ENCODE measurements at regions not wholly inside any gene's neighbourhood (a gene's known extent, or its start where the extent isn't known, plus 50 kb on each side); places are given as distances from the start of the nearest gene placed in this dataset.

DNA sequence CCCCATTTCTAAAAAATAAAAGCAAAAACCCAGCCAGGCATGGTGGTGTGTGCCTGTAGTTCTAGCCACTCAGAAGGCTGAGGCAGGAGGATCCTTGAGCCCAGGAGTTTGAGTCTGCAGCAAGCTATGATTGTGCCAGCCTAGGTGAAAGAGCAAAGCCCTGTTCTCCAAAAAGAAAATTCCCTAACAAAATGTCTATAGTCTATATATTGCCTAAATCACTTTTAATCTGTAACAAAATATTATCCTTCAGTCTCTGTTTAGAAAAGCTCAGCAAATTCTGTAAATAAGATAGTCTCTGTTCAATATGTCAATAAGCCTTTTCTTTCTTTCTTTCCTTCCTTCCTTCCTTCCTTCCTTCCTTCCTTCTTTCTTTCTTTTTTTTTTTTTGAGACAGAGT lies 75.8 kb upstream of the ZFP64 start:
- DNase-seq (ENCODE audit: low read depth): no peak

DNA sequence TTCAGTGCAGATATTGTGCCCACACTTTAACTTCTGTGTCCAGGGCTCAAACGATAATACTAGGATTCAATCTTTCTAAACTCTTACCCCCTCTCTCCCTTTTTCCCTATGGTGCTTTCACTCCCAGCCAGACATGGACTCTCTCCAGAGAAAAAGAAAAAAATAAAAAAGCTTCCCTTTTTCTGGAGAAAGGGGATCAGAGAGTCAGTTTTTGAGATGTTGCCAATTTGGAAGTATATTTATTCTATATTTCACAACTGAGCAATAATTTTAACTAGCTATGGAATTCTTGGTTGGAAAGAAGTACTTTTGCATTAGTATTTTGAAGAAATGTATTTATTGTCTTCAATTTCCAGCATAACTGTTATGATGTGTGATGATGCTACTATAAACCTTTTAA lies 72.2 kb upstream of the ZFP64 start:
- no peak for DNase-seq (ENCODE audit: low read depth)

DNA sequence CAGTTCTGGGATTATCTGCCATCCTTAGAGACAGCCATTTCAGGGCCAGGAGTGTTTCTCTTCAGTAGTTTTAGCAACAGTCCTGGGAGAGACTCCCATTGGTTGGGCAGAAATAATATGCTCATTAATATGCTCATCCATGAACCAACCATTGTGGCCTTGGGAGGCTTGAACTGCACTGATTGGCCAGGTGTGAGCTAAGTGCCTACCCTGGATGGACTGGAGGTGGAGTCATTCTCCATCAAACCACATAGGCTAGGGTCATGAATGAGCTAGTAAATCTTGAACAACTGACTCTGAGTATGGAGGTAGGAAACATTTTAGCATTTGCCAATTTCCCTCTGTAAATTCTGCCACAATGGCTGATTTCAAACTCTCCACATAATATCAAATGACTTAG lies 70.2 kb upstream of the ZFP64 start:
- no peak for DNase-seq (ENCODE audit: low read depth)

DNA sequence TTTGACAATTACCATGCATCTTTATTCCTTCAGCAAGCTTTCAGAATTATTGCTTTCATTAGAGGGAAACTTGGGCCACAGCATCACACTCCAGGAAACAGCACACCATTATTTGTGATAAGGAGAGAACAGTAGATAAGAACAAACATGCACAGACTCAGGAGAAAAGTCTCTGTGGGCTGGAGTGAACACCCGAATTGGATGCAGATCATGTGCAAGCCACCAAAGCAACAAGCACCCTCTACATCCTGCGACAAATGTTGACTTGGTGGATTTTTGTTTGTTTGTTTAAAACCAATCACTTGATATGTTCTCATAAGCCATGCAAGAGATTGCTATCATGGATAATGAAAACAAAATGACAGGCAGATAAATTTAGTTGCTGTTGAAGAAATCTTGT lies 67.7 kb upstream of the ZFP64 start:
- DNase-seq (ENCODE audit: low read depth): no peak

DNA sequence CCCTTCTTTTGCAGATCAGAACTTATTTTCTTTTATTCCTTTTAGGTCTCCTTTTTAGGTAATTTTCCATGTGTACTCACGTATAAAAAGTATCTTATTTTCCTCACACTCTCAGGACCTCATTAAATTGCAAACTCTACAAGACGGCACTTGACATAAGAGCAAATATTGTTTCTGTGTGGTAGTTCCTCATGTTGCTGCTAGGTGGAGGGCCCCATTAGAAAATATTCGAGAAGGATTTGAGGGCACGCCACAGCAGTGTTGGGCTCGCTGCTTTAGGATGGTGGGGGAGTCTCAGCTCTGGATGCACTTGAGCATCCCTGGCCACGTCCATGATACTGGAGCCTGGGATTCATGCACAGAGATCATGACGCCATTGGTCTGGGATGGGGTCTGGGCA lies 64.9 kb upstream of the ZFP64 start:
- no peak for DNase-seq (ENCODE audit: low read depth)

DNA sequence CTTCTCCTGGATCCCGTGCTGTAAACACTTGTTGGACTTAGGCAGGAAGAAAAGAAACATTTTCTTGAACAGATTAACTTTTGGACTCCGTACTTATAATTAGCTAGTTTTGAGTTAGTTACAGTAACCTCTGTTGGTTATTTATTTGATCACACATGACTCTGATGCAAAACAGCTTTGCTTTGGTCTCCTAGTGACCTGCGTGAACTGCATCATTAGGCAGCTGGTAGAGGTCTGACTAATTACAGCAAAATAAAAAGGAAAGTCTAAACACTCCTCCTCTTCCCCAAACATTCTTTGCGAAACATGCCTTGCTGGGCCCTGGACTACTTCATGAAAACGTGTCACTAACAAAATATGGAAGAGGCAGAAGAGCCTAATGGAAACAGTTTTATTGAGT lies 61.1 kb upstream of the ZFP64 start:
- no peak for DNase-seq (ENCODE audit: low read depth)

DNA sequence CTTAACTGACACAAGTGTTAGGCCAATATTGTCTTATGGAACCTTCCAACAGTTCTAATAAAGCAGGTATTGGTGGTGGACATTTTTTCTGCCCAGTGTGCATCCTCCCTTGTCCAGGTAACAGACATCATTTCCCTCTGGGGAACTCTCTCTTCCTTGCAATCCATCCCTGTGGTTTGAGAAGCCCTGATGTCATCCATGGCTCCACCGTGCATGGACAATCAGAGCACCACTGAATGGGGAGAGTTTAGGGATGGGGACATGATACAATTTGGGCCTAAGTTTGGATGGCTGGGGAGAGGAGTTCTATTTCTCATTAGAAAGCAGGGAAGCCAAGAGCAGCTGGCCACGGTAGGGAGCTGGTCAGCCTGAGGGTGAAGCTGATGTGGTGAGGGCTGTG lies 60.2 kb upstream of the ZFP64 start:
- no peak for DNase-seq (ENCODE audit: low read depth)

DNA sequence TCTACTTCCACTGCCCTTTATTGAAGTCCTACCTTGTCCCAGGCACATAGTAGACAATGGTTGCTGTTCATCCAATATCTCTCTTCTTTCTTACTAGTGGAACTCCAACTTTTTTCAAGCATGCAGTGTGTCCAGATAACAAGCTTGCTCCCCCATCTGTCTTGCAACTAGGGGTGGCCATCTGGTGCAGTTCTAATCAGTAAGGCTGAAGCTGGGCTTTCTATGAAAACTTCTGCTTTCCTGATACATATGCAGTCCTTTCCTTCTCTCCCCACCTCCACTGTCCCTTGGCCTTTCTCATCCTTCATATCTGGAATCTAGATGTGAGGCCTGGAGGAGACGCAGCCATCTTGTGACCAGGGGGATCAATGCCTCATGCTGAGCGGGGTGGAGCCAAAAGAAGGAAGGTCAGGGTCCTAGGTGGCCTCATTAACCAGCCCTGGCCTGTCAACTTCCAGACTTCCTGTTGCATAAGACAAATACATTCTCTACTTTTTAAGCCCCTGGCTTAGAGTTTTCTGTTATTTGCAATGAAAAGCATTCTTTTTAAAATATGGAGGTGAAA lies 59.6 kb upstream of the ZFP64 start:
- no peak for DNase-seq (ENCODE audit: low read depth)

DNA sequence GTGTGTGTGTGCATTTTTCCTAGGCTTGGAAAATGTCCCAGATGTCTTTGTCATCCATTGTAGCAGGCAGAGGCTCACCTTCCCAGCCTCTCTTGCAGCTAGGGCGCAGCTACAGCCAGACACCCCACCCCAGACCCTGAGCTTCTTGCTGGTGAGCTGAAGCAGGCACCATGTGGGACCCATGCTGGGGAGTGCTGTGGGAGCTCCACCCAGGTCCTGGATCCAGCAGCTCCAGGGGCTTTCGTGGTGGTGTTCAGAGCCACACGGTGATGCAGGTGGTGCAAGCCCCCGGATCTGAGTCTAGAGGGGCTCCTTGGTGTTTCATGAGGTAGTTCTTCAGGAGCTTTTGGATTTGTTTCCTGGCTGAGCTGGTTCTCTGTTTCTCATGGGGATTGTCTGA lies 56.0 kb upstream of the ZFP64 start:
- DNase-seq (ENCODE audit: low read depth): no peak

DNA sequence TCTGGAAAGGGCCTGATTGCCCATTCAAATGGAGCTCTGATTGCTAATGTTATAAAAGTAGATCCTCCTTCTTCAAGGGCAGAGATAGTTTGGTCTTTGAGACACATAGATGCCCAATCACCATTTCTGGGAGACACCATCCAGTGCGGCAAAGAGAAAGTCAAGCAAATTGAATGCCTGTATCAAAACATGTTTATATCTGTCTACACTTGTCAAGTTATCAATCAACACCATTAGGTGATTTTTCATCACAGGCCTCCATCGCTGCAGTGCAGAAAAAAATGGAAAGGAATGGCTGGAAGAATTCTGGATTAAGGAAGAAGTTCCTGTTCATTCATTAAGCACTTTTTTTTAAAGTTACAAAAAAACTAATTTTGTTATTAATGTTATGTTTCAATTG lies 54.8 kb upstream of the ZFP64 start:
- DNase-seq (ENCODE audit: low read depth): no peak

DNA sequence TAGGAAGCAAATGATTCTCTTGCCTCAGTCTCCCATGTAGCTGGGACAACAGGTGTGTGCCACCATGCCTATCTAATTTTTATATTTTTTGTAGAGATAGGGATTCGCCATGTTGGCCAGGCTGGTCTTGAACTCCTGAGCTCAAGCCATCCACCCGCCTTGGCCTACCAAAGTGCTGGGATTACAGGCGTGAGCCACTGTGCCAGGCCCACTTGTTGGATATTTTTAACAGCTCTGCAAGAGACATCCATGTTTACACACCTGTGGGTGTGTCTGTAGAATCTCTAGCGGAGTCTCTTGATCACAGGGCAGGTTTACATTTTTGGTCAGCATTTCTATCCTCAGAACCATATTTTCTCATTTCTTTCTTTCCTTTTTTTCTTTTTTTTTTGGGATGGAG lies 53.1 kb upstream of the ZFP64 start:
- no peak for DNase-seq (ENCODE audit: low read depth)

DNA sequence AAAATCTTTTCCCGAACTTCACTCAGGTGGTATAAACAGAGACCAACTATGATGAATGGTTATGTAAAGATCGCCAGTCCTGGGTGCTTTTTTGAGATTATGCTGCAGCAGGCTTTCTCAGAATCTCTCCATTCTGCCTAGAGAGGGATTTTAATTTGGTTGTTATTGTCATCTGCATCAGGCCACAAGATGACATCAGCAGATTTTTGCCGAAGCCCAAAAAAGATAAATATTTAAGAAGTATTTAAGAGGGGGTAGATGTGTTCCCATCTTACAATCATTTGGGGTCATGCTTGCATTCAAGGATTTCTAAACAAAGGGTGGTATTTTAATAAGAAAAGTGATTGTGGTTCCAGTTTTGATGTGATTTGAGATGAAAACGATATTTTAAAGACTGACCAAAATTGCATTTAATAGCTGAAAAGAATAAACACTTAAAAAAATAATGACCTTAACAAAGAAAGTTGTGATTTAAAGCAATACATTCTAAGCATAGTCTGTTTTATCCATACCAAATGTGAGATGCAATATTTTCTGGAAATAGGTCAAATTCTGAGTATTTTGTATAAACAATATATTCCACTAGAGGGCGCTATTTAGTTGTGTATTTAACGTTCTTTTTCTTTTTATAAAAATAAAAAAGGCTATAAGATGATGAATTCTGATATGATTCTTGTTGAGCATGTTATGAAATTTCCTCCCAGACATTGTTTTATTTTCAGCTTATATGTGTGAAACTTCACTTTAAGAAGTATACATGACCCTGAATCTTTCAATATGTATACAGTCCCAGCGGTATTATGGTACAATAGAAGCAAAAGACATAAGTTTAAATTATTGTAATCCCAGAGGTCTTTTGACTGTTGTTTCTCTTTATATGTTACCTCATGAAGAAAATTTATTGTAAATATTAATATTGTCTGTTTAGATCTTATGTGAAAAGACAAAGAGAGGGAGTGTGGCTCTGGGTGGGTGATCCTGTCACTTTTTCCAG lies 51.0 kb upstream of the ZFP64 start:
- DNase-seq (ENCODE audit: low read depth): no peak

All from Daoy (cell line).